ENCODE measurements at regions not wholly inside any gene's neighbourhood (a gene's known extent, or its start where the extent isn't known, plus 50 kb on each side); places are given as distances from the start of the nearest gene placed in this dataset.

DNA sequence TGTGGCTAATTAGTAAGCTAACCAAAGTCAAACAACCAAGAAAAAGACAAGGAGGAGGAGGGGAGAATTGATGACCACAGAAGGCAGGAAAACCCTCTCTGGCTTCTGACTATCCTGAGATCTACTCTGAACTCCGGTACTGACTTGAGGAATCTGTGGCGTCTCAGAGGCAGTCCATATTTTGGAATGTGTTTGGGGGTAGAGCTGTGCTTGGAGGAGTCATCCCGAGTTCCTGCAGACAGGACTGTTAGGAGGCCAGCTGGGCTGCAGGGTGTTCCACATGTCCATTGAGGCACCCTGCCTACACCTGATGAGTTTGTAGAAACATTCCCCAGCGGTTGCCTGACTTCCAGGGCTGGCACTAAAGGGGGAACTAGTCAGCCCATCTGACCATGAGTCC, 91.6 kb downstream of the PLCE1 start:
- TF ChIP-seq Cebpa-rat (IDR thresholded peaks at IDR 0.05): no peak
- no peaks in the 10 kb centered on the region for H3K27me3 ChIP-seq
- H3K4me1 ChIP-seq: no peaks in the 10 kb centered on the region
- no peak overlapping the region for H3K4me2 ChIP-seq
- H3K9ac ChIP-seq: no peak overlapping the region
- no peaks in the 10 kb centered on the region for H3K36me3 ChIP-seq
- peaks cover 6% of the 10 kb centered on the region; the same call in 1 of the 2 replicates for H3K9me3 ChIP-seq
- no peaks in the 10 kb centered on the region for H4K20me1 ChIP-seq
- no peak overlapping the region for H3K4me3 ChIP-seq
- H3K27ac ChIP-seq: no peak overlapping the region

DNA sequence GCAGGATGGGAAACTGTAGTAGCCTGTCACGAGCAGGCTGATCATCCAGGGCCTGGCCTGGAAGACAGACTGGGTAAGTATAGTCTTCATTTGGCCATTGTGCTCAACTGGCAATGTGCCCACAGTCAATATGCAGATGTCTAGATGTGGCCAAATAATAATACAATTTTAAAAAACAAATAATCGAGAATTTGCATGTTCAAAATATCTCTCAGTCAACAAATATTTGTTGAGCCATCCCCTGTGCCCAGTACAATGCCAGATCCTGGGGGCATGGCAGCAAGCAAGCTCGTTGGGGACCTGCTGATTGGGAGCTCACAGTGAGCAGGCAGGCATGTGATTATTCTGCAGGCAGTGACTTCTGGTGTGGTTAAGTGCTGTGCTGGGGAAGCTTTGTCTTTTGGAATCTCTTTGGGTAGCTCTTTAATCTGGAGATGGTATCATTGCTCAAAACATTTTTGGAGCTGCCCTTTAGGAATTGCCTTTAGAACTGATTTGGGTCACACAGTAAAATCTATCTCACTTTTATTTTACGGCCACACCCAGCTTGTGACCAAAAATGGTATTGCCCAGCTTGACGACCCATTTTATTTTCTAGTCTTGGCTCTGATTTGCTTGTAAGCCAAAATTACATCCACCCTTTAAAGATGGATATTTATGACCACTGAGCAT, 92.2 kb downstream of the PLCE1 start:
- TF ChIP-seq Cebpa-rat (IDR thresholded peaks at IDR 0.05): no peak
- no peak overlapping the region for H3K27ac ChIP-seq
- no peaks in the 10 kb centered on the region for H3K27me3 ChIP-seq

DNA sequence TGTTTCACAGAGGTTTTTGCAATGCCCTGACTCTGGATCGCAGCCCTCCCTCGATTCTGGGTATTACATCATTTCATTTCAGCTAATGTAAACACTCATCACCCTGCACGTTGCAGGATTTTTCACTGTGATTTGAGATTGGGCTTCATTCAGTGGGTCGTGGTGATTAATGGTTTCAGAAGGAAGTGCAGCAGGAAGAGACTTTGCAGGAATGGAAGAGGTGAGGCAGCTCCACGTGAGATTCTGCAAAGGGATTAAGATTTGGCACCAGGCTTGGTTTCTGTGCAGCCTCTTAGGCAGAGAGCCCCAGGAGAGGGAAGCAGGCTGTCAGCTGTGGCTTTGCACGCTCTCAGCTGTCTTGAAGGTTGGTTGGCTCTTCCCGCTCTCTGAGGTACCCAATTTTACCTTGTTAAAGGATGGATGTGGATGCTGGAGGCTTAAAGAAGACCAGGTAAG, 95.2 kb downstream of the PLCE1 start:
- Histone ChIP-seq H3K4me1 (no peaks in the 10 kb centered on the region), H3K4me3 (no peak overlapping the region), H4K20me1 (no peaks in the 10 kb centered on the region), H3K27me3 (no peaks in the 10 kb centered on the region), H3K9me3 (no peaks in the 10 kb centered on the region), H3K27ac (no peak overlapping the region), H3K36me3 (no peaks in the 10 kb centered on the region), H3K4me2 (no peak overlapping the region), H3K9ac (no peak overlapping the region)
- TF ChIP-seq Cebpa-rat (IDR thresholded peaks at IDR 0.05): no peak

More for the DNA sequence above, 92.2 kb downstream of the PLCE1 start:
- Histone ChIP-seq H3K36me3 (no peaks in the 10 kb centered on the region), H3K4me2 (no peak overlapping the region), H3K9ac (no peak overlapping the region), H3K9me3 (peaks cover 6% of the 10 kb centered on the region; the same call in 1 of the 2 replicates), H3K4me3 (no peak overlapping the region), H3K4me1 (no peaks in the 10 kb centered on the region), H4K20me1 (no peaks in the 10 kb centered on the region)

DNA sequence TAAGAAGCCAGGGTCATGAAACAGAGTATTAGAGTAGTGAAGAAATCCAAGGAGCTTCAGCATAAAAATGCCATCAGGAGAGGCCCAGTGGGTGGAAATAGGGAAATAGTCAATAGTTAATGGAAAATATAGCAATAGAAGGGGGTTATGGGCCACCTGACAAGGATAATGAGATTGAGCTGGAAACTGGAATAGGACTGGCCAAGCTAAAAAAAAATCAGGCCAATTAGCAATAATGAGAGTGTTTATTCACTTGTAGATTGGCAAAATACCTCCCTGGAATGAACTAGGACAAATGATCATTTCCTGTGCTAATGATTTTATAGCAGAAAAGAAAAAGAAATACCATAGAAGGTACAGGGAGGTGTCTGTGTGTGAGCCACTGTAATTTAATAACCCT, 97.9 kb downstream of the PLCE1 start:
- H3K36me3 ChIP-seq: no peaks in the 10 kb centered on the region
- no peak overlapping the region for H3K27ac ChIP-seq
- no peaks in the 10 kb centered on the region for H3K4me1 ChIP-seq
- no peaks in the 10 kb centered on the region for H4K20me1 ChIP-seq
- TF ChIP-seq Cebpa-rat (IDR thresholded peaks at IDR 0.05): no peak
- H3K4me3 ChIP-seq: no peak overlapping the region
- H3K9me3 ChIP-seq: no peaks in the 10 kb centered on the region
- H3K4me2 ChIP-seq: no peak overlapping the region
- no peak overlapping the region for H3K9ac ChIP-seq
- H3K27me3 ChIP-seq: no peaks in the 10 kb centered on the region

DNA sequence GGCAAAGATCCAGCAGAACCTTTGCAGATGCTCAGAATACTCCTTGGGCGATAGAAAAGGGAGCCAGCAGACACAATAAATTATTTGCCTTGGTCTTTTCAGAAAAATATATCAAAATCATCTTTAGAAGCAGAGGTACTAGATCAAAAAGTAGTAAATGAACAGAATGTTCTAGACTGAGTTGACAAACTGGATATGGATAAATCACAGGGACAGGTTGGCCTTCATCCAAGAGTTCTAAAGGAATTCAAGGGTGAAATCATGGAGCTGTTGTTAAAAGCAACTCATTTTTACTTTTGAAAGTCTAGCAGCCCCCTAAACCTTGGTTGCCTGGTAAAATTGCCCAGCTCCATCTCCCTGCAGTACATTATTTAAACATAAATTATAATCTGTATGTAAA, 99.1 kb downstream of the PLCE1 start:
- no peak overlapping the region for H3K4me3 ChIP-seq
- H3K27ac ChIP-seq: no peak overlapping the region
- H3K36me3 ChIP-seq: no peaks in the 10 kb centered on the region
- H4K20me1 ChIP-seq: no peaks in the 10 kb centered on the region
- H3K4me2 ChIP-seq: no peak overlapping the region
- H3K4me1 ChIP-seq: no peaks in the 10 kb centered on the region
- TF ChIP-seq Cebpa-rat (IDR thresholded peaks at IDR 0.05): no peak
- H3K9ac ChIP-seq: no peak overlapping the region
- H3K27me3 ChIP-seq: no peaks in the 10 kb centered on the region
- H3K9me3 ChIP-seq: no peaks in the 10 kb centered on the region

DNA sequence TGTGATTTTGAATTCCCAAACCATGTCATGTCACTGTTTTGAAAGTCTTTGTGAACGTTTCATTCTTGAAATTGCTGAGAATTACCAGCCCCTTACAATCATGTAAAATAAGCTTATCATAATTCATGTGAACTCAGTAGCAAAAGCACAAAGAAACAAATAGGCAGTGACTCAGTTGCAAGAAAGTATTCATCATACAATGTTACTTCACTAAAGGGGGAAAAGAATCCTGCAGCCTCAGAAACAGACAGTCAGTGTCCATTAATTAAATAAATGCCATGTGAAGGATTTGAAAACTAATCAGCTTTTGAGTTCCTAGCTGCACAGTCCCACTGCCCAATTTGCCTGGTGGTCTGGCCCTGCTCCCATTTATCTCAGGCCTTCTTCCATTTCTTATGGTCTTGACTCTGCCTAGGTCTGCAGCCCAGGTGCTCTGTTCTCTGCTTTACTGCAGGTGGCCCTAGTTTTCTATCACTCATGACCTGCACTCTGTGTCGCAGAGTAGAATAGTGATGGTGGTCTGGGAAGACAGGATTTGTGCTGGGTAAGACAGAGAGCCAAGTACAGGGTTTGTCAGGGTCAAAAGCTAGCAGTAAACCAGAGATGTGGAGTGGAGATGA, 99.7 kb downstream of the PLCE1 start:
- H3K9ac ChIP-seq: no peak overlapping the region
- no peaks in the 10 kb centered on the region for H4K20me1 ChIP-seq
- no peaks in the 10 kb centered on the region for H3K4me1 ChIP-seq
- no peaks in the 10 kb centered on the region for H3K27me3 ChIP-seq
- no peak for TF ChIP-seq Cebpa-rat (IDR thresholded peaks at IDR 0.05)
- no peak overlapping the region for H3K4me3 ChIP-seq
- no peak overlapping the region for H3K27ac ChIP-seq
- no peaks in the 10 kb centered on the region for H3K9me3 ChIP-seq
- no peaks in the 10 kb centered on the region for H3K36me3 ChIP-seq
- no peak overlapping the region for H3K4me2 ChIP-seq

DNA sequence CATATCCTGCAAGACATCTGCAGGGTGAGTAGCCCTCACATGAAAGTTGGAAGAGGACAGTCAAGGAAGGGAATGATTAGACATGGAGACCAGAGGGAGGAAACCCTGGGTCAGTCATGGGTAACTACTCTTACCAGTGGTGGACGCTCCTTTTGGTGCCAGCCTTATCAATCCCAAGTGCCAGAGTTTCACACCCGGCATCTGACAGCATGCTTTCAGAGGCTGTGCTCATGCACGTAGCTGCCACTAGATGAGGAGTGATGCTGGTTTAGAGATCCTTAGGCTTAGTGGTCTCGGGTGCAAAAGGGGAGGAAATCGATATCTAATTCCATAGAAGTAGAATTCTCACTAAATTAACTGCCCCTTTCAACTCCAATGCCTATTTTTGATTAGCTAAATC, 100.8 kb downstream of the PLCE1 start:
- no peak overlapping the region for H3K27ac ChIP-seq
- no peaks in the 10 kb centered on the region for H3K4me1 ChIP-seq
- H3K27me3 ChIP-seq: no peaks in the 10 kb centered on the region
- no peak overlapping the region for H3K4me2 ChIP-seq
- H3K36me3 ChIP-seq: no peaks in the 10 kb centered on the region
- H3K9ac ChIP-seq: no peak overlapping the region
- TF ChIP-seq Cebpa-rat (IDR thresholded peaks at IDR 0.05): no peak
- no peaks in the 10 kb centered on the region for H4K20me1 ChIP-seq
- no peaks in the 10 kb centered on the region for H3K9me3 ChIP-seq
- H3K4me3 ChIP-seq: no peak overlapping the region

DNA sequence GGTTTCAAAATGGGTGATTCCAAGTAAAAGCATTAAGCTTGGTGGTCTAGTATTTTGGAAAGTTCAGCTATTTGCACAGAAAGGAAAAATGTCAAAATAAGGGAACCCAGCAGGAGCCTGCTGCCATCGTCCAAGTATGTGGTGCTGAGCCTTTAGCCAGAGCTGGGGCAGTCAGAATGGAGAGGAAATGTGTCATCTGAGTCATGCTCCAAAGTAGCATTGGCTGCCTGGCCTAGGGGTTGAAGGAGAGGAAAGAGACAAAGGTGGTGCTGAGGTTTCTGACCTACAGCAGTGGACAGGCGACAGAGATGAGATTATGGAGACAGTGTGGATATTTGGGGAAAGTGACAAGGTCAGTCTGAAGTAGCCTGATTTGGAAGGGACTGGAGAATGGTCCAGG, 103.9 kb downstream of the PLCE1 start:
- Histone ChIP-seq H3K4me2 (no peak overlapping the region), H3K4me3 (no peak overlapping the region), H3K27ac (no peak overlapping the region), H3K4me1 (no peaks in the 10 kb centered on the region), H3K9me3 (no peaks in the 10 kb centered on the region), H3K27me3 (no peaks in the 10 kb centered on the region), H3K36me3 (no peaks in the 10 kb centered on the region), H3K9ac (no peak overlapping the region), H4K20me1 (no peaks in the 10 kb centered on the region)
- TF ChIP-seq Cebpa-rat (IDR thresholded peaks at IDR 0.05): no peak

DNA sequence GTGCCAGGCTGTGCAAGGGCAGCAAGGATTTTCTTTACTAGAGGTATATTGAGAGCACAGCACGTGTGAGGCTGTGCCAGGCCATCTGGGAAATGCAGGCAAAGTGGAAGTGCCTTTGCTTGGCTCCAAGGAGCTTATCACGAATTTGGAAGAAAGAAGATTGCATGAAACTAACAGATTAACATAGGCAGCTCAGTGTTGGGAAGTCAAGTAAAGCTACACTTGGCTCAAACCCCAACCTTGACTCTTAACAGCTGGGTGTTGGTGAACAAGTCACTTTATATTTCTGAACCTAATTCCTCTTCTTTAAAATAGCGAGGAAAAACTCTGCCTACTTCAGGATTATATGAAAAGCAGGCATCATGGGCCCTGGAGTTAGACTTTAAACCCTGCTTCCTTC, 105.2 kb downstream of the PLCE1 start:
- no peak for TF ChIP-seq Cebpa-rat (IDR thresholded peaks at IDR 0.05)
- no peak overlapping the region for H3K4me2 ChIP-seq
- H3K4me3 ChIP-seq: no peak overlapping the region
- H3K27ac ChIP-seq: no peak overlapping the region
- H3K4me1 ChIP-seq: no peaks in the 10 kb centered on the region
- H4K20me1 ChIP-seq: no peaks in the 10 kb centered on the region
- no peaks in the 10 kb centered on the region for H3K27me3 ChIP-seq
- H3K36me3 ChIP-seq: no peaks in the 10 kb centered on the region
- H3K9ac ChIP-seq: no peak overlapping the region
- H3K9me3 ChIP-seq: no peaks in the 10 kb centered on the region

DNA sequence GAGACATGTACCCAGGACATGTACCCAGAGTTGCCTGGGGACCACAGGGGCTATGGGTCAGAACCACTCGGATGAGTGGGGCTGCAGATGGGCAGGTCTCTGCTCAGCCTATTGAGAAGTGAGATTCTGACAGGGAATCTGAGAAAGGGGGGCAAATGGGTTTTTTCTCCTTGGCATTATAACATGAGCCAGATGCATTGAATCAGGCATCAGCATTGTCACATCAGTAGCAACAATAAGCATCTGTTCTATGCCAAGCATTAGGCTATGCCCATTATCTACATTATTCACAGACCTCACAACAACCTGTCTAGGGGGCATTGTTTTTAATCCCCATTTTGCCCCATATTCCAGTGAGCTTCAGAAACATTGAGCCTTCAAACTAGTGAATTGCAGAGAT, 108.2 kb downstream of the PLCE1 start:
- Histone ChIP-seq H3K4me1 (no peaks in the 10 kb centered on the region), H3K4me2 (no peak overlapping the region)

More for the DNA sequence above, 108.2 kb downstream of the PLCE1 start:
- no peak overlapping the region for H3K9ac ChIP-seq
- TF ChIP-seq Cebpa-rat (IDR thresholded peaks at IDR 0.05): no peak
- H3K27me3 ChIP-seq: no peaks in the 10 kb centered on the region
- H3K36me3 ChIP-seq: no peaks in the 10 kb centered on the region
- no peak overlapping the region for H3K4me3 ChIP-seq
- H3K27ac ChIP-seq: no peak overlapping the region
- no peaks in the 10 kb centered on the region for H4K20me1 ChIP-seq
- no peaks in the 10 kb centered on the region for H3K9me3 ChIP-seq
